Skin epidermis (tissue), 12 donors: ENCODE measurements at regions not wholly inside any gene's neighbourhood (a gene's known extent, or its start where the extent isn't known, plus 50 kb on each side); places are given as distances from the start of the nearest gene placed in this dataset.
"Not testable (repeated sequence)": the region's sequence is repeated elsewhere in the genome, so short reads cannot be mapped to it uniquely, and the experiment has no call there.

Source experiments
- H3K27ac ChIP-seq, 21 experiments: fragments of 200-600 bp; sonication (generic) in 11 of 21; one replicate each; pipeline ENCODE4 v1.5.0; 2020; ENCODE audit warnings: mild to moderate bottlenecking in 3 of 21, inconsistent platforms in 2 of 21, moderate library complexity in 2 of 21
- H3K4me3 ChIP-seq, 7 experiments: fragments of 200-600 bp; sonication (generic) in 2 of 7; one replicate each; pipeline ENCODE4 v1.5.0; 2020; ENCODE audit warnings: inconsistent platforms in 2 of 7, mild to moderate bottlenecking in 2 of 7, moderate library complexity in 1 of 7

GRCh38 chr4:64643841-64644240 is 234.6 kb upstream of the TECRL start:
- H3K27ac ChIP-seq = no peak overlapping the region

GRCh38 chr4:64642936-64643335 is 233.7 kb upstream of the TECRL start:
- Histone ChIP-seq H3K4me3 (no peak overlapping the region), H3K27ac (no peak overlapping the region)

More at GRCh38 chr4:64643841-64644240, 234.6 kb upstream of the TECRL start:
- no peak overlapping the region for H3K4me3 ChIP-seq

- not testable (repeated sequence) for H3K27ac ChIP-seq, H3K4me3 ChIP-seq
Measured at GRCh38 chr4:64640402-64640801, 231.2 kb upstream of the TECRL start.

GRCh38 chr4:64625438-64625837 is 216.2 kb upstream of the TECRL start:
- Histone ChIP-seq H3K4me3 (no peak overlapping the region), H3K27ac (no peak overlapping the region)

GRCh38 chr4:64617800-64618199 is 208.6 kb upstream of the TECRL start:
- Histone ChIP-seq H3K27ac (no peak overlapping the region), H3K4me3 (no peak overlapping the region)

GRCh38 chr4:64614276-64614675 is 205.0 kb upstream of the TECRL start:
- Histone ChIP-seq H3K27ac (no peak overlapping the region), H3K4me3 (no peak overlapping the region)

- no peak overlapping the region for H3K27ac ChIP-seq
- H3K4me3 ChIP-seq = no peak overlapping the region
Measured at GRCh38 chr4:64613046-64613445, 203.8 kb upstream of the TECRL start.

GRCh38 chr4:64598066-64598465 is 188.8 kb upstream of the TECRL start:
- Histone ChIP-seq H3K4me3 (no peak overlapping the region), H3K27ac (no peak overlapping the region)

GRCh38 chr4:64594723-64595122 is 185.5 kb upstream of the TECRL start:
- H3K27ac ChIP-seq = no peak overlapping the region
- no peak overlapping the region for H3K4me3 ChIP-seq

- H3K4me3 ChIP-seq = no peak overlapping the region
- H3K27ac ChIP-seq = no peak overlapping the region
Measured at GRCh38 chr4:64588507-64588906, 179.3 kb upstream of the TECRL start.

- H3K27ac ChIP-seq = no peak overlapping the region
- no peak overlapping the region for H3K4me3 ChIP-seq
Measured at GRCh38 chr4:64584981-64585557, 175.8 kb upstream of the TECRL start.

- Histone ChIP-seq H3K27ac (no peak overlapping the region), H3K4me3 (no peak overlapping the region)
Measured at GRCh38 chr4:64584125-64584524, 174.9 kb upstream of the TECRL start.

- Histone ChIP-seq H3K27ac (no peak overlapping the region), H3K4me3 (no peak overlapping the region)
Measured at GRCh38 chr4:64582492-64582891, 173.2 kb upstream of the TECRL start.

- Histone ChIP-seq H3K27ac (no peak overlapping the region), H3K4me3 (no peak overlapping the region)
Measured at GRCh38 chr4:64581422-64581821, 172.2 kb upstream of the TECRL start.

GRCh38 chr4:64564126-64564525 is 154.9 kb upstream of the TECRL start:
- Histone ChIP-seq H3K27ac (no peak overlapping the region), H3K4me3 (no peak overlapping the region)

- H3K27ac ChIP-seq = no peak overlapping the region
- H3K4me3 ChIP-seq = no peak overlapping the region
Measured at GRCh38 chr4:64559571-64559970, 150.3 kb upstream of the TECRL start.

GRCh38 chr4:64551125-64551524 is 141.9 kb upstream of the TECRL start:
- Histone ChIP-seq H3K4me3 (no peak overlapping the region), H3K27ac (no peak overlapping the region)

- no peak overlapping the region for H3K27ac ChIP-seq
- H3K4me3 ChIP-seq = no peak overlapping the region
Measured at GRCh38 chr4:64545593-64545992, 136.3 kb upstream of the TECRL start.

- no peak overlapping the region for H3K4me3 ChIP-seq
- no peak overlapping the region for H3K27ac ChIP-seq
Measured at GRCh38 chr4:64539234-64539849, 130.1 kb upstream of the TECRL start.

- no peak overlapping the region for H3K4me3 ChIP-seq
- no peak overlapping the region for H3K27ac ChIP-seq
Measured at GRCh38 chr4:64538219-64538618, 129.0 kb upstream of the TECRL start.

GRCh38 chr4:64533637-64534036 is 124.4 kb upstream of the TECRL start:
- Histone ChIP-seq H3K27ac (no peak overlapping the region), H3K4me3 (no peak overlapping the region)

GRCh38 chr4:64533159-64533558 is 123.9 kb upstream of the TECRL start:
- Histone ChIP-seq H3K4me3 (no peak overlapping the region), H3K27ac (no peak overlapping the region)
